ENCODE measurements at regions not wholly inside any gene's neighbourhood (a gene's known extent, or its start where the extent isn't known, plus 50 kb on each side); places are given as distances from the start of the nearest gene placed in this dataset.

DNA sequence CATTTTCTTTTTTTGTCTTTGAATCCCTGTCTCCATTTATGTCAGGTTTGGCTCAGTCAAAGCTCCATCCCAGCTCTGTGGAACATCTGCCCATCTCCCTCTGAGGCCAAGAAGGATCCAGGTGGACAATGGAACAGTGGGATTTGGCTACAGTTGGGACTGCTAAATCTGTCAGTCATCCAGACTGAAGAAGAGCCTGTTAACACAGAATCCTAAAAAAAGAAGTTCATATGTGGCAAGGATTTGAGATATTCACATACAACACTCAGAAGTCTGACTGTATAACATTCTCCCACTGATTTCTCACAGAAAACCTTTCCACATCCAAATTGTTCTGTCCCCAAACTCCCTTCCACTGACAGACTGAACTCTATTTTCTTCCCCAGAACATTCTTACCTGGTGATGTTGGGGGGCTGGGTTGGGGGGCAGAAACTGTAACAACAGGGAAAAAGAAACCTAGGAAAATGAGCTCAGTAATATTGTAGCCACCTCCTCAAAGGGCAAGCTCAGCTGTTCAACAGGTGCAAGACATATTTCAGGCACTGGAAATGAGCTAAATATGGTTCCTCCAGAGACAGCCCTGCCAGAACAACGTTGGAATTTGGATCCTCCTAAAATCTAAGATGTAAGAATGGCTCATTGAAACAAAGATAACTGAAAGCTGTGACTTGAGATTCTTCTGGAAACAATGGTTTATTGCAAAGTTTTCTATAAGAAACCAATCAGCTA is 301.5 kb upstream of the CDH5 start:
- Histone ChIP-seq H3K79me2 (ENCODE audit: insufficient read depth, low read length) (no peaks in the 10 kb centered on the region), H3K9me3 (ENCODE audit: control insufficient read depth in 1 of 2, insufficient read depth in 1 of 2, low read depth in 1 of 2, low read length in 2 of 2) (no peaks in the 10 kb centered on the region), H3K27me3 (ENCODE audit: insufficient read depth, low read length) (peaks cover 69% of the 10 kb centered on the region), H3K9ac (ENCODE audit: low read length) (no peak overlapping the region), H3K4me2 (ENCODE audit: low read length) (no peak overlapping the region), H3K4me3 (replicated peaks in 1 of 2; ENCODE audit: low read depth in 1 of 2, low read length in 2 of 2) (no peak overlapping the region), H3K36me3 (ENCODE audit: control insufficient read depth in 1 of 2, insufficient read depth in 2 of 2, low read length in 2 of 2) (no peaks in the 10 kb centered on the region), H3K27ac (ENCODE audit: low read depth, low read length) (no peak overlapping the region), H2AFZ (ENCODE audit: low read depth, low read length, poor library complexity, severe bottlenecking) (no peak overlapping the region), H3K4me1 (ENCODE audit: control insufficient read depth in 1 of 2, insufficient read depth in 2 of 2, low read length in 2 of 2) (no peaks in the 10 kb centered on the region), H4K20me1 (ENCODE audit: insufficient read depth) (no peaks in the 10 kb centered on the region), H3K9me2 (ENCODE audit: insufficient read depth) (no peaks in the 10 kb centered on the region)
- POLR2A ChIA-PET, result no interaction called here
- CTCF ChIA-PET, result no interaction called here
- BruUV-seq (replicated peaks), result no TSS peak
- intact Hi-C loops (cut with micrococcal nuclease), result no loop called here
- RAD21 ChIA-PET (ENCODE audit: low non-redundant PET in 1 of 2, low total read pairs in 2 of 2, uncharacterized antibody in 2 of 2, unreplicated experiment in 2 of 2), result no interaction called here
- TF ChIP-seq, protein P1, sequence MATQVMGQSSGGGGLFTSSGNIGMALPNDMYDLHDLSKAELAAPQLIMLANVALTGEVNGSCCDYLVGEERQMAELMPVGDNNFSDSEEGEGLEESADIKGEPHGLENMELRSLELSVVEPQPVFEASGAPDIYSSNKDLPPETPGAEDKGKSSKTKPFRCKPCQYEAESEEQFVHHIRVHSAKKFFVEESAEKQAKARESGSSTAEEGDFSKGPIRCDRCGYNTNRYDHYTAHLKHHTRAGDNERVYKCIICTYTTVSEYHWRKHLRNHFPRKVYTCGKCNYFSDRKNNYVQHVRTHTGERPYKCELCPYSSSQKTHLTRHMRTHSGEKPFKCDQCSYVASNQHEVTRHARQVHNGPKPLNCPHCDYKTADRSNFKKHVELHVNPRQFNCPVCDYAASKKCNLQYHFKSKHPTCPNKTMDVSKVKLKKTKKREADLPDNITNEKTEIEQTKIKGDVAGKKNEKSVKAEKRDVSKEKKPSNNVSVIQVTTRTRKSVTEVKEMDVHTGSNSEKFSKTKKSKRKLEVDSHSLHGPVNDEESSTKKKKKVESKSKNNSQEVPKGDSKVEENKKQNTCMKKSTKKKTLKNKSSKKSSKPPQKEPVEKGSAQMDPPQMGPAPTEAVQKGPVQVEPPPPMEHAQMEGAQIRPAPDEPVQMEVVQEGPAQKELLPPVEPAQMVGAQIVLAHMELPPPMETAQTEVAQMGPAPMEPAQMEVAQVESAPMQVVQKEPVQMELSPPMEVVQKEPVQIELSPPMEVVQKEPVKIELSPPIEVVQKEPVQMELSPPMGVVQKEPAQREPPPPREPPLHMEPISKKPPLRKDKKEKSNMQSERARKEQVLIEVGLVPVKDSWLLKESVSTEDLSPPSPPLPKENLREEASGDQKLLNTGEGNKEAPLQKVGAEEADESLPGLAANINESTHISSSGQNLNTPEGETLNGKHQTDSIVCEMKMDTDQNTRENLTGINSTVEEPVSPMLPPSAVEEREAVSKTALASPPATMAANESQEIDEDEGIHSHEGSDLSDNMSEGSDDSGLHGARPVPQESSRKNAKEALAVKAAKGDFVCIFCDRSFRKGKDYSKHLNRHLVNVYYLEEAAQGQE (IDR thresholded peaks at IDR 0.05; ENCODE audit: low read depth), result no peak
- TF ChIP-seq MAX (IDR thresholded peaks at IDR 0.05) (no peak), CBX3 (IDR thresholded peaks at IDR 0.05; ENCODE audit: low read depth) (no peak), POLR2AphosphoS5 (IDR thresholded peaks at IDR 0.05; ENCODE audit: low read depth, low read length) (no peak), JUND (IDR thresholded peaks at IDR 0.05) (no peak), SRF (IDR thresholded peaks at IDR 0.05; ENCODE audit: low read depth) (no peak), TCF7L2 (IDR thresholded peaks at IDR 0.05; ENCODE audit: borderline replicate concordance, extremely low read depth, insufficient read depth, insufficient read length) (no peak), ZNF274 (IDR thresholded peaks at IDR 0.05; ENCODE audit: low read depth, low read length) (no peak)
- ATAC-seq (no peak), DNase-seq (ENCODE audit: low read depth, low spot score) (no peak)
